Breast epithelium (tissue), 3 donors: ENCODE measurements at regions not wholly inside any gene's neighbourhood (a gene's known extent, or its start where the extent isn't known, plus 50 kb on each side); places are given as distances from the start of the nearest gene placed in this dataset.

Source experiments
- CTCF ChIP-seq, 3 donors: fragments of 450-650 bp; IDR thresholded peaks; one replicate each; pipeline ENCODE4 v1.5.1; 2016 to 2017; ENCODE audit warnings: antibody characterized with exemption in 3 of 3, mild to moderate bottlenecking in 3 of 3, moderate library complexity in 3 of 3
- POLR2A ChIP-seq: fragments of 450-650 bp; IDR thresholded peaks from one replicate; pipeline ENCODE4 v1.6.1; 2016; ENCODE audit warnings: antibody characterized with exemption, mild to moderate bottlenecking, moderate library complexity

- TF ChIP-seq CTCF (IDR thresholded peaks at IDR 0.05) (no peak), POLR2A (no peak)
These were observed 389.6 kb upstream of the TRAM1L1 start for GRCh38 chr4:117474987-117475386.
